Suppressor macrophage treated with lipopolysaccharide for 4 hours (primary cell): ENCODE measurements at regions not wholly inside any gene's neighbourhood (a gene's known extent, or its start where the extent isn't known, plus 50 kb on each side); places are given as distances from the start of the nearest gene placed in this dataset.
"Not testable (repeated sequence)": the region's sequence is repeated elsewhere in the genome, so short reads cannot be mapped to it uniquely, and the experiment has no call there.

Experiments
- DNase-seq: peaks from one replicate; pipeline ENCODE4 v3.0.0-alpha.2; 2020

- no peak for DNase-seq
These were observed 78.3 kb upstream of the SLC16A7 start for GRCh38 chr12:59517522-59517921.

- DNase-seq: no peak
These were observed 94.9 kb upstream of the SLC16A7 start for GRCh38 chr12:59500915-59501314.

- no peak for DNase-seq
These were observed 95.5 kb upstream of the SLC16A7 start for GRCh38 chr12:59500335-59500734.

DNA sequence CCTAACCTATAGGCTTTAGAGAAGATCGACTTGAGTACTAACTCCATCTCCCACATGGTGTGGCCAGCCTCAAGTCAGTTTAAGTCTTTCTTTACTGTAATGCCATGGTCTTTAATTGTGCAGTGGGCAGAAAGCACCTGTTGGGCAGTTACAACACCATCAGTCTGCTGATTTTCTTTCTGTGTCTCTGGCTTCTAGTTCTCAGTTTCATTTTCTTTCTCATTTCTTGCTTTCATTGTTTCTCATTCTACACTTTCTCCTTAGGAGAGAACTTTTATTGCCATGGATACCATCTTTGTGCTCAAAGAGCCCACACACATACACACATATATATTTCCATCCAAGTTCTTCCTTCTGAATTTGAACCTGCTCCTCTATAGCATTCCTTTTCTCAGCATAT, 96.1 kb upstream of the SLC16A7 start:
- no peak for DNase-seq

GRCh38 chr12:59494617-59495016, 101.2 kb upstream of the SLC16A7 start:
- no peak for DNase-seq

- DNase-seq: peak; percentile 28
These were observed 104.0 kb upstream of the SLC16A7 start for GRCh38 chr12:59491877-59492276.

DNA sequence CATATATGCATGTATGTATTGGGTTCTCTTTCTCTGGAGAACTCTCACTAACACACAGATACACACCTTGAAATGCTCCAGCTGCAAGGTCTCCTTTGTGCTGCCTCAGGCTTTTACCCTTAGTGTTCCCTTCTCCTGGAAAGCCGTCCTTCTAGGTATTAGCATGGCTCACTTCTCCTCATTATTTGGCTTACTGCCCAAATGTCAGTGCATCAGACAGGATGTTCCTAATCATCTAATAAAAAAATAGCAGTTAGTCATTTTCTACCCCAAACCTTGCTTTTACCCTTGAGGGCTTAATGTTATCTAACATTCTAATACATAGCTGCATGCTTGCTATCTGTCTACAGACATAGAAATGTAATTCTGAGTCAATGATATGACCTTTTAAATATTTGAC, 109.0 kb upstream of the SLC16A7 start:
- DNase-seq: no peak

- DNase-seq: peak; percentile 18
These were observed 111.3 kb upstream of the SLC16A7 start for GRCh38 chr12:59484575-59484974.

- peak; percentile 65 for DNase-seq
These were observed 121.6 kb upstream of the SLC16A7 start for GRCh38 chr12:59474236-59474635.

DNA sequence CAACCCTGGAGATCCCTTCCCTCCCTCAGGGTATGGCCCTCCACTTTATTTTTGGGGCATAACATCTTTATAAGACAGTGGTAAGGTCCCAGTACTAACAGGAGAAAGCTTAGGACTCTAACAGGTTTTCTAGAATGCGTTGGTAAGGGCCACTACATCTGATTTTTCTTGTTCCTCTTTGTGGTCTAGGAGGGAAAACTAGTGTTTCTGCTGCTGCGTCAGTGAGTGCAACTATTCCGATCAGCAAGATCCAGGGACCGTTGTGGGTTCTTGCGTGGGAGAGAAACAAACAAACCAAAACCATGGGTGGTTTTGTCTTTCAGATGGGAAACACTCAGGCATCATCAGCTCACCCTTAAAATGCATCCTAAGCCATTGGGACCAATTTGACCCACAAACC, 123.6 kb upstream of the SLC16A7 start:
- peak; percentile 90 for DNase-seq

- DNase-seq: no peak
These were observed 135.7 kb upstream of the SLC16A7 start for GRCh38 chr12:59459966-59460660.

DNA sequence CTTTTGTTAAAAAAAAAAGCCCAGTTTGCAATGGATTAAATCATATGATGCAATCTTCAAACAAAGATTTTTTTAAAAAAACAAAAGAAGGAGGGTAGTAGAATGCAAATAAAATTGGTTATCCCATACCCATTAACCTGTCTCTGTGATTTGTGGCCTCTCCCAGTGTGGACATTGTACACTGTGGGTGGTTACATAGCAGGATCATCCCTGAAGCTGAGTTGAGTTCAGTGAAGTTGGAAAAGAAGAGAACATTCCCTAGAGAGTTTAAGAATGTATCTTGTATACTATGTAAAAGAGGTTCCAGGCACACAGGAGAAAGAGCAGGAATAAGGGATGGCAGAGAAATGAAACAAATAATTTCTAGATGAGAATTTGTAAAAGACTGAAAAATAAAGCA, 142.4 kb upstream of the SLC16A7 start:
- DNase-seq: no peak

DNA sequence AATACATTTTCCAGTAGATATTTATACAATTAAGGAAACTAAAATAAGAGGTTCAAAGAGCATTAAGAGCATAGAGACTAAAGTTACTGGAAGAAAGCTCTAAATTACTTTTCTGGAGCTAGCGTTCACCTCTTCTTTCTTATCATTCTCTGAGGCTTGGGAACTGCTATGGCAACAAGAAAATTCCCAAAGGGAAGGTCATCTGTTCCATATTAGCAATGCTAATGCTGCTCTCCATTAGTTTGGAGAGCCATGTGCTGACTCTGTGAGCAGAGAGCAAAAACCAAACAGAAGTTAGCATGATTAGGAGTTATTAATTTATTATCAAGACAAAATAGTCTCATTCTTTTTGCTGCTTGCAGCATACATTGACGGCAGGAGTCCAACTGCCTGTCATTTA, 143.1 kb upstream of the SLC16A7 start:
- DNase-seq: no peak

- DNase-seq: peak; percentile 28
These were observed 143.6 kb upstream of the SLC16A7 start for GRCh38 chr12:59452259-59452658.

- no peak for DNase-seq
These were observed 149.7 kb upstream of the SLC16A7 start for GRCh38 chr12:59446116-59446515.

- DNase-seq: peak; percentile 29
These were observed 150.9 kb upstream of the SLC16A7 start for GRCh38 chr12:59444932-59445331.

DNA sequence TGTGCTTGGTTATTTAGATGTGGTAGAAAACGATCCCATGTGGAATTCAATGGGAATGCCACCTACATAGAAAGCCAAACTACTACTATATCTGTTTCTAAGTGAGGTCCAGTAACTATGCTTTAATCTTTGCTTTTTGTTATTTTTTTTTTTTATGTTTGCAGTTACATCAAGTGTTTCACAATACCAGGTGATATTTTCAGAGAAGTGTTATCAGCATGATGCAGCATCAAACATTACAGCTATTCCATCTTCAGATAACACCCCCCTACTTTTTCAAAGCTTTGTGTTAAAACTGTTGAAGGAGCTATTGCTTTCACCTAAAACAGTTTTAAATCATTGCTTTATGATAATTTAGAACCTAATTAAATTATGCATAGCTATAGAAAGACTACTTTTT, 163.8 kb upstream of the SLC16A7 start:
- no peak for DNase-seq

DNA sequence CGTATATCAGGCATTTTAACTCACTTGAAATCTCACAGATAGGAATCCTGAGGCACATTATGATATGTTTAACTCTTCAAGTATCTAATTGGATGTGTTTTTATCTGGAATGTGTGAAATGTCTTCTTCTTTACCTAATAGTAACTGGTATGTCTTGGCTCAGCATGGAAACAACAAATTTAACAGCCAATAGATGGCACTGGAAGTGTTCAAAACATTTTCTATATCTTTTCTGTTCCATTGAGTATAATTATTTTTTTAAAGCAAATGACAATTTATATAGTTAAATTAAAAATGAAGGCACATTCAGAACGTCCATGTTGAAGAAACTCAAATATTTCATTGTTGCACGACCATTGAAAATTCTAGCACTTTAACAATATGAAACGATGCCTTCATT, 164.6 kb upstream of the SLC16A7 start:
- DNase-seq: no peak

DNA sequence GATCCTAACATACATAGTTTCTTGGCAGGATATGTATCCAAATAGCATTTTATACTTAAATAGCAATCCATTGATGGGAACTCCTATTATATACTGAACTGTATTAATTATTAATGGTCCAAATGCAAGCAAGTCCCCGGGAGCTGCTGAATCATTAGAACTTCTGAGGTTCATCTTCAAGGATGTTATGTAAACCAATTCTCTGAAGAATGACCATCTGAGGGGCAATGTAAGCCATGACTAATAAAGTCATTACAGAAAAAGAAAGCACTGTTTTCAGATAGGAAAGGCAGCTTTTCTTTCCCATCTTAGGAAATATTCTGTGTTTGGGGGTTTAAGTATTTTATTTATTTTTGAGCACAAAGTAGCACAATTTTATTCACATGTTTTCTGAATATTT, 166.1 kb upstream of the SLC16A7 start:
- no peak for DNase-seq

GRCh38 chr12:59425798-59426197, 170.0 kb upstream of the SLC16A7 start:
- DNase-seq: no peak

DNA sequence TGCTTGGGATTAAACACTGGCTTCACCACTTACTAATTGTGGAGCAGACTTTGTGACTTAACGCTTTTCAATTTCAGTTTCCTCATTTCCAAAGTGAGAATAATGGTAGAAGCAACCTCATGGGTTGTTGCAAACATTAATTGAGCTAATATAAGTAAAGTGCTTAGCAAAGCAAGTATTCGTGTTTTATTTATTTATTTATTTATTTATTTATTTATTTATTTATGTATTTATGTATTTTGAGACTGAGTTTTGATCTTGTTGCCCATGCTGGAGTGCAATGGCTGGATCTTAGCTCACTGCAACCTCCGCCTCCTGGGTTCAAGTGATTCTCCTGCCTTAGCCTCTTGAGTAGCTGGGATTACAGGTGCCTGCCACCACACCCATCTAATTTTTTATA, 171.2 kb upstream of the SLC16A7 start:
- not testable (repeated sequence) for DNase-seq

DNA sequence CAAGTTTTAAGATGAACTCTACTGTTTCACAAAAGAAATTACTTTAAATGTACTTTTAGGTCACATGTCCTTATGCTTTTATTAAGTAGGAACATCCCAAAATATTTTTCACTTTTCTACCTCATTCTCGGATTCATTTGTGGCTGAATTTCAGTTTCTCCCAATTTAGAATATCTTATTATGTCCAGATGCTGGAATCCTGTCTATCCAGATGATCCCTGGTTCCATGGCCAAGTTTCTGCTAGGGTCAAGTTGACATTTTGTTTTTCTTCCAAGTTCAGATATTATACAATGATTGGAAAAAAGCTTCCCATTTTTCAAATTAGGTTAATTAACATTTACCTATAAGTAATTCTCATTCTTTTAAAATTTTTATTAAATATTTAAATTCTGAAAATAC, 181.8 kb upstream of the SLC16A7 start:
- no peak for DNase-seq

DNA sequence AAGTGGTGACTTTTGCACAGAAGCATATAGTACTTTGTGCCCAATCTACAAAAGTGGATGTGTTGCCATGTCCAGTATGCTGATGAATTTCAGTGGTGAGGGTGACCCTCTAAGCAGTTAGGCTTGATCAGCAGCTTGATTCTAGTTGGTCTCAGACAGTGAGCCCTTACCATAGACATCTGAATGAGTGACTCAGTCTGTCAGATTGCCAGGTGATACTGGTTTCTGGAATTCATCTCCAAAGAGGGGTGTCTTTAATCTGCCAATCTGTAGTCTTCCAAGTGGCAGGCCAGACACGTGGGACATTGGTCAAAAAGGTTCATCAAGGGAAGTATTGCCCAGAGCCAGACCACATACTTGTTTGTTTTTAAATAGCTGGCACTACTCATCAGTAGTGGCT, 187.4 kb upstream of the SLC16A7 start:
- DNase-seq: no peak

DNA sequence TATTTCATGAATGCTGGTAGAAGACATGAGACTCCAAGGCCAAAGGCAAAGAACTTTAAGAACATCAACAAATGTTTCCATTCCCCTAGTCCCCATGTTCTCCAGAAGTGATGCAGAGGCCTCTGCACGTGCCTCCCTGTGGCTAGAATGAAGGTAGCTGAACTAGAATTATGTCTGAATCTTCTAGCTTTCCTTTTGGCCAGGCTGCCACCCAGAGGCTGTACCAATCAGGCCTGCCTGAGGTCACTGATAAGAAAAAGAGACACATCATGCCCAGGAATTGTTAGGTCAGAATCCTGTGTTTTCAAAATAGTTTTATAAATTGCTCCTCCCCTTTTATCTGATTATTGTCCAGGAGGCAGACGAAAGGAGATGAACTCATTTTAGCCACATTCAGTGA, 188.0 kb upstream of the SLC16A7 start:
- no peak for DNase-seq

GRCh38 chr12:59405992-59406391, 189.8 kb upstream of the SLC16A7 start:
- no peak for DNase-seq
